ENCODE measurements at regions not wholly inside any gene's neighbourhood (a gene's known extent, or its start where the extent isn't known, plus 50 kb on each side); places are given as distances from the start of the nearest gene placed in this dataset.

- Histone ChIP-seq H3K9ac (ENCODE audit: low read depth, low read length, poor library complexity, severe bottlenecking) (no peak overlapping the region), H3K4me2 (ENCODE audit: low read depth, low read length, poor library complexity, severe bottlenecking) (no peak overlapping the region), H3K9me3 (ENCODE audit: insufficient read depth, low read depth, low read length) (no peaks in the 10 kb centered on the region), H4K20me1 (ENCODE audit: insufficient read depth, low read length, poor library complexity, severe bottlenecking) (no peaks in the 10 kb centered on the region), H2AFZ (ENCODE audit: low read length) (no peak overlapping the region), H3K9me2 (replicated peaks; ENCODE audit: low read depth, low read length) (no peaks in the 10 kb centered on the region), H3K27me3 (ENCODE audit: insufficient read depth, low read length, poor library complexity, severe bottlenecking) (no peaks in the 10 kb centered on the region), H3K4me1 (ENCODE audit: insufficient read depth, low read length, poor library complexity, severe bottlenecking) (no peaks in the 10 kb centered on the region), H3K36me3 (ENCODE audit: insufficient read depth, low read length) (no peaks in the 10 kb centered on the region), H3K4me3 (ENCODE audit: low read length, poor library complexity, severe bottlenecking) (no peak overlapping the region), H3F3A (ENCODE audit: low read depth) (no peaks in the 10 kb centered on the region), H3K79me2 (ENCODE audit: insufficient read depth, low read length) (no peaks in the 10 kb centered on the region)
- TF ChIP-seq EZH2phosphoT487 (IDR thresholded peaks at IDR 0.05; ENCODE audit: borderline replicate concordance), result no peak
- TF ChIP-seq CTCF (conservative IDR thresholded peaks at IDR 0.05; ENCODE audit: low read length), result no peak
Observed at GRCh38 chr18:28581521-28582071, 404.7 kb upstream of the CDH2 start.

- Histone ChIP-seq H4K20me1 (ENCODE audit: insufficient read depth, low read length, poor library complexity, severe bottlenecking) (no peaks in the 10 kb centered on the region), H2AFZ (ENCODE audit: low read length) (no peak overlapping the region), H3K9ac (ENCODE audit: low read depth, low read length, poor library complexity, severe bottlenecking) (no peak overlapping the region), H3K4me2 (ENCODE audit: low read depth, low read length, poor library complexity, severe bottlenecking) (no peak overlapping the region), H3K4me1 (ENCODE audit: insufficient read depth, low read length, poor library complexity, severe bottlenecking) (no peaks in the 10 kb centered on the region), H3F3A (ENCODE audit: low read depth) (no peaks in the 10 kb centered on the region), H3K9me3 (ENCODE audit: insufficient read depth, low read depth, low read length) (no peaks in the 10 kb centered on the region), H3K79me2 (ENCODE audit: insufficient read depth, low read length) (no peaks in the 10 kb centered on the region), H3K27me3 (ENCODE audit: insufficient read depth, low read length, poor library complexity, severe bottlenecking) (no peaks in the 10 kb centered on the region), H3K36me3 (ENCODE audit: insufficient read depth, low read length) (no peaks in the 10 kb centered on the region), H3K9me2 (replicated peaks; ENCODE audit: low read depth, low read length) (no peaks in the 10 kb centered on the region), H3K4me3 (ENCODE audit: low read length, poor library complexity, severe bottlenecking) (no peak overlapping the region)
- TF ChIP-seq CTCF (conservative IDR thresholded peaks at IDR 0.05; ENCODE audit: low read length) (no peak), EZH2phosphoT487 (IDR thresholded peaks at IDR 0.05; ENCODE audit: borderline replicate concordance) (no peak)
Observed at GRCh38 chr18:28576941-28577340, 400.0 kb upstream of the CDH2 start.

GRCh38 chr18:28575123-28575522, 398.2 kb upstream of the CDH2 start:
- H3K9me2 ChIP-seq (replicated peaks; ENCODE audit: low read depth, low read length), result no peaks in the 10 kb centered on the region
- no peaks in the 10 kb centered on the region for H3K79me2 ChIP-seq (ENCODE audit: insufficient read depth, low read length)
- H3K4me1 ChIP-seq (ENCODE audit: insufficient read depth, low read length, poor library complexity, severe bottlenecking), result no peaks in the 10 kb centered on the region
- no peaks in the 10 kb centered on the region for H3K36me3 ChIP-seq (ENCODE audit: insufficient read depth, low read length)
- no peak for TF ChIP-seq CTCF (conservative IDR thresholded peaks at IDR 0.05; ENCODE audit: low read length)
- no peak for TF ChIP-seq EZH2phosphoT487 (IDR thresholded peaks at IDR 0.05; ENCODE audit: borderline replicate concordance)
- H3K9me3 ChIP-seq (ENCODE audit: insufficient read depth, low read depth, low read length), result no peaks in the 10 kb centered on the region
- H3F3A ChIP-seq (ENCODE audit: low read depth), result no peaks in the 10 kb centered on the region
- H4K20me1 ChIP-seq (ENCODE audit: insufficient read depth, low read length, poor library complexity, severe bottlenecking), result no peaks in the 10 kb centered on the region
- H3K4me2 ChIP-seq (ENCODE audit: low read depth, low read length, poor library complexity, severe bottlenecking), result no peak overlapping the region
- no peaks in the 10 kb centered on the region for H3K27me3 ChIP-seq (ENCODE audit: insufficient read depth, low read length, poor library complexity, severe bottlenecking)
- no peak overlapping the region for H3K9ac ChIP-seq (ENCODE audit: low read depth, low read length, poor library complexity, severe bottlenecking)
- H3K4me3 ChIP-seq (ENCODE audit: low read length, poor library complexity, severe bottlenecking), result no peak overlapping the region
- no peak overlapping the region for H2AFZ ChIP-seq (ENCODE audit: low read length)
